Ascending aorta (tissue), 2 donors: ENCODE measurements at regions not wholly inside any gene's neighbourhood (a gene's known extent, or its start where the extent isn't known, plus 50 kb on each side); places are given as distances from the start of the nearest gene placed in this dataset.

Source experiments
- DNase-seq, 2 donors: peaks; one replicate each; pipeline ENCODE4 v3.0.0-alpha.2; 2019; ENCODE audit warnings: low spot score in 2 of 2
- H3K27ac ChIP-seq, 2 donors: fragments of 200-600 bp; sonication (generic); one replicate each; pipeline ENCODE4 v1.5.1; 2016 to 2017; ENCODE audit warnings: mild to moderate bottlenecking in 1 of 2
- H3K27me3 ChIP-seq: fragments of 200-600 bp; sonication (generic); one replicate; pipeline ENCODE4 v1.5.1; 2017
- H3K36me3 ChIP-seq, 2 donors: fragments of 200-600 bp; sonication (generic); one replicate each; pipeline ENCODE4 v1.5.1; 2016
- H3K4me1 ChIP-seq, 2 donors: fragments of 200-600 bp; sonication (generic); one replicate each; pipeline ENCODE4 v1.5.1; 2016 to 2017; ENCODE audit warnings: mild to moderate bottlenecking in 1 of 2
- H3K4me3 ChIP-seq, 2 donors: fragments of 200-600 bp; sonication (generic); one replicate each; pipeline ENCODE4 v1.5.1; 2016 to 2017; ENCODE audit warnings: mild to moderate bottlenecking in 1 of 2
- H3K9me3 ChIP-seq, 2 donors: fragments of 200-600 bp; sonication (generic); one replicate each; pipeline ENCODE4 v1.5.1; 2016
- intact Hi-C: fragments of 100-400 bp; cut with DNase I; formaldehyde crosslinking; loops from one replicate; pipeline ENCODE4 v1.15.1; 2023
- TF ChIP-seq, protein P1 (sequence below), 3 experiments: fragments of 200-600 bp in 2 of 3; fragments of 450-650 bp in 1 of 3; sonication (generic) in 2 of 3; IDR thresholded peaks; one replicate each; pipeline ENCODE4 v1.5.1; 2016 to 2019; ENCODE audit warnings: antibody characterized with exemption in 3 of 3, mild to moderate bottlenecking in 1 of 3, moderate library complexity in 1 of 3

DNA sequence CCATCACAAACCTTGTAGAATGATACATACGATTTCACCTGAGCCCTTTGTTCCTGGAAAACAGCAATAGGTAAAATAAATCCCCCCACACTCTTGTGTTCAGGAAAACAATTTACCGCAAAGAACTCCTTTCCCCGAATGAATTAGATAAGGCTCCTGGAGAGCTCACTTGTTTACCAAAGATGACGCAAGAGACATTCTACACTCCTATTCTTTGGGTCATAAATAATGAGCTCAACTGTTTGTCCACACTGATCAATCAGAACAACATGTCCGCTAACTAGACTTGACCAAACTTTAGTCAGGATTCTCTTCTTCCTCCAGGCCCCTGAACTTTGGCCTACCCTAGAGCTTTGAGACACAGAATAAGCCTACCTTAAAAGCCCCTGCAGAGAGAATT, 271.9 kb upstream of the OPRM1 start:
- Histone ChIP-seq H3K4me3 (no peak overlapping the region), H3K27ac (no peak overlapping the region), H3K36me3 (no peaks in the 10 kb centered on the region), H3K4me1 (no peaks in the 10 kb centered on the region), H3K27me3 (no peaks in the 10 kb centered on the region), H3K9me3 (no peaks in the 10 kb centered on the region)
- DNase-seq: no peak
- TF ChIP-seq, protein P1, sequence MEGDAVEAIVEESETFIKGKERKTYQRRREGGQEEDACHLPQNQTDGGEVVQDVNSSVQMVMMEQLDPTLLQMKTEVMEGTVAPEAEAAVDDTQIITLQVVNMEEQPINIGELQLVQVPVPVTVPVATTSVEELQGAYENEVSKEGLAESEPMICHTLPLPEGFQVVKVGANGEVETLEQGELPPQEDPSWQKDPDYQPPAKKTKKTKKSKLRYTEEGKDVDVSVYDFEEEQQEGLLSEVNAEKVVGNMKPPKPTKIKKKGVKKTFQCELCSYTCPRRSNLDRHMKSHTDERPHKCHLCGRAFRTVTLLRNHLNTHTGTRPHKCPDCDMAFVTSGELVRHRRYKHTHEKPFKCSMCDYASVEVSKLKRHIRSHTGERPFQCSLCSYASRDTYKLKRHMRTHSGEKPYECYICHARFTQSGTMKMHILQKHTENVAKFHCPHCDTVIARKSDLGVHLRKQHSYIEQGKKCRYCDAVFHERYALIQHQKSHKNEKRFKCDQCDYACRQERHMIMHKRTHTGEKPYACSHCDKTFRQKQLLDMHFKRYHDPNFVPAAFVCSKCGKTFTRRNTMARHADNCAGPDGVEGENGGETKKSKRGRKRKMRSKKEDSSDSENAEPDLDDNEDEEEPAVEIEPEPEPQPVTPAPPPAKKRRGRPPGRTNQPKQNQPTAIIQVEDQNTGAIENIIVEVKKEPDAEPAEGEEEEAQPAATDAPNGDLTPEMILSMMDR (IDR thresholded peaks at IDR 0.05): no peak
- intact Hi-C loops: no loop called here

DNA sequence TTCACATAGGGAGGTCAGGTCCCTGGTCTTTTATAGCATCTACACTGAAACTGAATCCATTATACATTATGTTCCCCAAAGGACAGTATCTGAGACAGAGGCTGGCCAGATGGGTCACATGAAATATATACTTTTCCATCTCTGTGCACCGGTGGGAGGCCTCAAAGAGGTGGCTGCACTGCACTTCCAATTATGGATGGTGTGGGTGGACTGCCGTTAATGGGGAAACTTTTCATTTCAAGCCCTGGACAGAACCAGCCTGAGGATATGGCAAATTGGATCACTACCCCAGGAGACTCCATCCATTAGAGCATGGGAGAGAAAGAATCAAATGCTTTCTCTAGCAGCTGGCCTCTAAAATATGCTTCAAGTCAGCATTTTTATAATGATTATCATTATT, 280.5 kb upstream of the OPRM1 start:
- H3K27me3 ChIP-seq: no peaks in the 10 kb centered on the region
- DNase-seq: no peak
- no peaks in the 10 kb centered on the region for H3K4me1 ChIP-seq
- no peaks in the 10 kb centered on the region for H3K36me3 ChIP-seq
- intact Hi-C loops: no loop called here
- TF ChIP-seq, protein P1 (IDR thresholded peaks at IDR 0.05): no peak
- no peak overlapping the region for H3K4me3 ChIP-seq
- no peak overlapping the region for H3K27ac ChIP-seq
- H3K9me3 ChIP-seq: no peaks in the 10 kb centered on the region

DNA sequence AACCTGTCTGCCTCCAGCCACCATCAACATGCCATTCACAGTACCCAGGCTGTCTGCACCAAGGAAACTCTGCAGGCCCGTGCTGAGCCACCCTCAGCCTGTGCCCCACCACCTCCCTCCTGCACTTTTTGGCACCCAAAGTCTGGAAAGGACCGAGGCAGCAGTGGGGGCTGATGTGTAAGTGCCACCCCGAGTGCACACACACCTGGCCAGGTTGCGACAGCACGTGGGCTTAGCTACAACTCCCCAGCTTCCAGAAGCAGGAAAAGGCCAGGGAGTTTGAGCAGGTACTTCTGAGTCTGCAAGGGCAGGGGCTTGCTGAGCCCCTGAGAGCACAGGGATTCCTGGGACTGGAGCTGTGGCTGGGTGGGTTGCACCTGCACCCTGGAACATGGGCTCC, 303.3 kb upstream of the OPRM1 start:
- intact Hi-C loops: no loop called here
- no peaks in the 10 kb centered on the region for H3K9me3 ChIP-seq
- no peaks in the 10 kb centered on the region for H3K27me3 ChIP-seq
- DNase-seq: peak in 1 of 2 donors; percentile 51
- H3K4me1 ChIP-seq: no peaks in the 10 kb centered on the region
- H3K27ac ChIP-seq: no peak overlapping the region
- no peak overlapping the region for H3K4me3 ChIP-seq
- H3K36me3 ChIP-seq: no peaks in the 10 kb centered on the region
- TF ChIP-seq, protein P1 (IDR thresholded peaks at IDR 0.05): no peak

DNA sequence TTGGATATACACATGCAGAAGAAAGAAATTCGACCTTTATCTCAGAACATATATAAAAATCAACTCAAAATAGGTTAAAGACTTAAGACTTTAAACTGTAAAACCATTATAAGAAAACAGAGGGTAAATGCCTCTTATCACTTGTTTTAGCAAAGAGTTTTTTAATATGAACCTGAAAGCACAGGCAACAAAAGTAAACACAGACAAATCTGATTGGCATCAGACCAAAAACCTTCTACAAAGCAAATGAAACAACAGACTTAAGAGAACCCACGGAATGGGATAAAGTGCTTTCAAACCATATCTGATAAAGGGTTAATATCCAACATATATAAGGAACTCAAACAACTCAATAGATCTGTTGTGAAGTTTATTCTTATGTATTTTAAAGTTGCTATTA, 309.9 kb upstream of the OPRM1 start:
- Histone ChIP-seq H3K9me3 (no peaks in the 10 kb centered on the region), H3K27me3 (no peaks in the 10 kb centered on the region), H3K4me1 (no peaks in the 10 kb centered on the region), H3K4me3 (no peak overlapping the region), H3K36me3 (no peaks in the 10 kb centered on the region), H3K27ac (no peak overlapping the region)
- intact Hi-C loops: no loop called here
- TF ChIP-seq, protein P1 (IDR thresholded peaks at IDR 0.05): no peak
- DNase-seq: no peak

DNA sequence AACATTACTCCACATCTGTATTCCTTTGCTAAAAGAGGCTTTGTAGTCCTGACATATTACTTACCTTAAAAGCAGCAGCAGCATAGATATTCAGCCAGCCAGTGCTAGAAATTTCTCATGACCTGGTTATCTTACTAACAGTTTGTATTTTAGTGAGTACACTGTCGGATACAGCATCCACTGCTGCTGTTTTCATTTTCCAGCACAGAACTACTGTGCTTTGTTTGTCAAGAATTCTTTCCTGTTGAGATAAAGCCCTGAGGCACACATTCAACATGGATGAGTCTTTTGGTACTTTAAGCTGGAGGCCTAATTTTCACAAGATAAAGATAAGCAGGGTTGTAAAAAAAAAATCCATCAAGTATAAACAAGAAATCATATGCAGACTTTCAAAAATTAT, 311.2 kb upstream of the OPRM1 start:
- intact Hi-C loops: no loop called here

DNA sequence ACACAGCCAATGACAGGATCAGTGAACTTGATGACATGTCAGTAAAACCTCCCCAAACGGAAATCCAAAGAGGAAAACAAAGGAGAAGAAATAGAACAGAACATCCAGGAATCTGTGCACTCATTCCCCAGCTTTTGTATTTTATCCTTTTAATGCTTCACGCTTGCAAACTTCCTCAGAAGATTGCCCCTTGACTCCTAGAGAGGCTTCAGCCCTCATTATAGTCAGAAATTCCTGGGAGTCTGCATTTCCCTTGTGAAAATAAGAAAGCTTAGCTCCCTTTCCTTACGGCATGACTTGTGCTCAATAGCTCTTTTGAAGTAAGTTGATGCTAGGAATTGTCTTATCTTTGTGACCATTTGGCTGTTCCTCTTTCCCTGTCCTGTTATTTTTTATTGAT, 313.6 kb upstream of the OPRM1 start:
- Histone ChIP-seq H3K4me3 (no peak overlapping the region), H3K36me3 (no peaks in the 10 kb centered on the region), H3K4me1 (no peaks in the 10 kb centered on the region), H3K27ac (no peak overlapping the region), H3K27me3 (no peaks in the 10 kb centered on the region), H3K9me3 (no peaks in the 10 kb centered on the region)
- intact Hi-C loops: no loop called here
- TF ChIP-seq, protein P1 (IDR thresholded peaks at IDR 0.05): no peak
- DNase-seq: no peak

More for the DNA sequence above, 311.2 kb upstream of the OPRM1 start:
- H3K4me1 ChIP-seq: no peaks in the 10 kb centered on the region
- H3K27me3 ChIP-seq: no peaks in the 10 kb centered on the region
- no peak overlapping the region for H3K27ac ChIP-seq
- TF ChIP-seq, protein P1 (IDR thresholded peaks at IDR 0.05): no peak
- H3K9me3 ChIP-seq: no peaks in the 10 kb centered on the region
- H3K4me3 ChIP-seq: no peak overlapping the region
- no peak for DNase-seq
- no peaks in the 10 kb centered on the region for H3K36me3 ChIP-seq
